ENCODE measurements at regions not wholly inside any gene's neighbourhood (a gene's known extent, or its start where the extent isn't known, plus 50 kb on each side); places are given as distances from the start of the nearest gene placed in this dataset.

- TF ChIP-seq, protein P1, sequence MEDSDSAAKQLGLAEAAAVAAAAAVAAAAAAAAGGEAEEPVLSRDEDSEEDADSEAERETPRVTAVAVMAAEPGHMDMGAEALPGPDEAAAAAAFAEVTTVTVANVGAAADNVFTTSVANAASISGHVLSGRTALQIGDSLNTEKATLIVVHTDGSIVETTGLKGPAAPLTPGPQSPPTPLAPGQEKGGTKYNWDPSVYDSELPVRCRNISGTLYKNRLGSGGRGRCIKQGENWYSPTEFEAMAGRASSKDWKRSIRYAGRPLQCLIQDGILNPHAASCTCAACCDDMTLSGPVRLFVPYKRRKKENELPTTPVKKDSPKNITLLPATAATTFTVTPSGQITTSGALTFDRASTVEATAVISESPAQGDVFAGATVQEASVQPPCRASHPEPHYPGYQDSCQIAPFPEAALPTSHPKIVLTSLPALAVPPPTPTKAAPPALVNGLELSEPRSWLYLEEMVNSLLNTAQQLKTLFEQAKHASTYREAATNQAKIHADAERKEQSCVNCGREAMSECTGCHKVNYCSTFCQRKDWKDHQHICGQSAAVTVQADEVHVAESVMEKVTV (CRISPR knock-in tag; IDR thresholded peaks at IDR 0.05): no peak
- TF ChIP-seq, protein P2, sequence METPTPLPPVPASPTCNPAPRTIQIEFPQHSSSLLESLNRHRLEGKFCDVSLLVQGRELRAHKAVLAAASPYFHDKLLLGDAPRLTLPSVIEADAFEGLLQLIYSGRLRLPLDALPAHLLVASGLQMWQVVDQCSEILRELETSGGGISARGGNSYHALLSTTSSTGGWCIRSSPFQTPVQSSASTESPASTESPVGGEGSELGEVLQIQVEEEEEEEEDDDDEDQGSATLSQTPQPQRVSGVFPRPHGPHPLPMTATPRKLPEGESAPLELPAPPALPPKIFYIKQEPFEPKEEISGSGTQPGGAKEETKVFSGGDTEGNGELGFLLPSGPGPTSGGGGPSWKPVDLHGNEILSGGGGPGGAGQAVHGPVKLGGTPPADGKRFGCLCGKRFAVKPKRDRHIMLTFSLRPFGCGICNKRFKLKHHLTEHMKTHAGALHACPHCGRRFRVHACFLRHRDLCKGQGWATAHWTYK (CRISPR knock-in tag; IDR thresholded peaks at IDR 0.05): no peak
- TF ChIP-seq HMG20A (CRISPR knock-in tag; conservative IDR thresholded peaks at IDR 0.05) (no peak; the same call in 1 of the 2 replicates), CAMTA2 (CRISPR knock-in tag; conservative IDR thresholded peaks at IDR 0.05) (no peak), CHD4 (IDR thresholded peaks at IDR 0.05; ENCODE audit: insufficient read depth, insufficient replicate concordance, low read depth, low read length, poor library complexity, severe bottlenecking) (no peak), ZFP1 (CRISPR knock-in tag; IDR thresholded peaks at IDR 0.05) (0 out of 2 replicates have a peak, but pooled peaks have one; percentile 9), IRF2 (CRISPR knock-in tag; IDR thresholded peaks at IDR 0.05) (no peak)
Observed at GRCh38 chr22:22418957-22419356, 89.6 kb downstream of the ZNF280B start (continued).

GRCh38 chr22:22420580-22420979 lies 88.0 kb downstream of the ZNF280B start:
- H3K27me3 ChIP-seq (ENCODE audit: control insufficient read depth in 2 of 2, insufficient read depth in 2 of 2, low read length in 2 of 2): peaks cover 37 to 43% of the 10 kb centered on the region in 2 experiments
- H3K4me1 ChIP-seq (replicated peaks in 1 of 2; ENCODE audit: control insufficient read depth in 2 of 2, insufficient read depth in 2 of 2, low read length in 2 of 2): no peaks in the 10 kb centered on the region
- no peak overlapping the region for H3K9ac ChIP-seq (ENCODE audit: insufficient read depth in 1 of 2, low read depth in 2 of 2, low read length in 2 of 2)
- no peak overlapping the region for H2AFZ ChIP-seq (ENCODE audit: low read depth, low read length)
- H3K4me2 ChIP-seq (ENCODE audit: insufficient read depth, low read length): no peak overlapping the region
- peaks cover 9% of the 10 kb centered on the region for H4K20me1 ChIP-seq (replicated peaks; ENCODE audit: control insufficient read depth, insufficient read depth, low read length)
- H3K27ac ChIP-seq (ENCODE audit: extremely low read depth, low read depth, low read length): no peak overlapping the region
- H3K36me3 ChIP-seq (ENCODE audit: control insufficient read depth, insufficient read depth, low read length): no peaks in the 10 kb centered on the region
- no peak for DNase-seq (ENCODE audit: extremely low read depth in 1 of 4, low spot score in 3 of 4)
- under 1% methylated on average over 4 of the region's 4 CpGs for WGBS (ENCODE audit: insufficient coverage, low coverage, missing lambda C conversion rate)
- in situ Hi-C loops (cut with MboI) (no loop called here), intact Hi-C loops (cut with micrococcal nuclease) (loop anchor here (5.0 to 10.0 kb wide), 2 partner anchors 386 to 467 kb away; partner anchors contain the start of gene IGLL5)
- peaks cover 3% of the 10 kb centered on the region for H3K9me1 ChIP-seq (ENCODE audit: control insufficient read depth, insufficient read depth, low read length)
- H3K79me2 ChIP-seq (ENCODE audit: control insufficient read depth, insufficient read depth, low read length): no peaks in the 10 kb centered on the region
- no peak for ATAC-seq
- no peak overlapping the region for H3K4me3 ChIP-seq
- ChIA-PET POLR2A (interaction anchor here (0.6 to 3.0 kb wide), 4 partner anchors 9 to 324 kb away, joined by 3 to 18 read pairs (median 3); no protein-coding TSS in a partner anchor), CTCF (ENCODE audit: low intra/inter-chr PET ratio) (interaction anchor here (0.6 to 3.0 kb wide), 2 partner anchors 63 to 225 kb away, joined by 3 to 11 read pairs; no protein-coding TSS in a partner anchor)
- FAIRE-seq: no peak
- no peaks in the 10 kb centered on the region for H3K9me3 ChIP-seq (replicated peaks; ENCODE audit: control insufficient read depth, insufficient read depth, low read depth, low read length)
- no TSS peak for BruUV-seq (replicated peaks)
- TF ChIP-seq CBFB (CRISPR knock-in tag; IDR thresholded peaks at IDR 0.05) (no peak), ZNF324 (CRISPR knock-in tag; IDR thresholded peaks at IDR 0.05) (0 out of 2 replicates have a peak, but pooled peaks have one; percentile 25)
- TF ChIP-seq, protein P3, sequence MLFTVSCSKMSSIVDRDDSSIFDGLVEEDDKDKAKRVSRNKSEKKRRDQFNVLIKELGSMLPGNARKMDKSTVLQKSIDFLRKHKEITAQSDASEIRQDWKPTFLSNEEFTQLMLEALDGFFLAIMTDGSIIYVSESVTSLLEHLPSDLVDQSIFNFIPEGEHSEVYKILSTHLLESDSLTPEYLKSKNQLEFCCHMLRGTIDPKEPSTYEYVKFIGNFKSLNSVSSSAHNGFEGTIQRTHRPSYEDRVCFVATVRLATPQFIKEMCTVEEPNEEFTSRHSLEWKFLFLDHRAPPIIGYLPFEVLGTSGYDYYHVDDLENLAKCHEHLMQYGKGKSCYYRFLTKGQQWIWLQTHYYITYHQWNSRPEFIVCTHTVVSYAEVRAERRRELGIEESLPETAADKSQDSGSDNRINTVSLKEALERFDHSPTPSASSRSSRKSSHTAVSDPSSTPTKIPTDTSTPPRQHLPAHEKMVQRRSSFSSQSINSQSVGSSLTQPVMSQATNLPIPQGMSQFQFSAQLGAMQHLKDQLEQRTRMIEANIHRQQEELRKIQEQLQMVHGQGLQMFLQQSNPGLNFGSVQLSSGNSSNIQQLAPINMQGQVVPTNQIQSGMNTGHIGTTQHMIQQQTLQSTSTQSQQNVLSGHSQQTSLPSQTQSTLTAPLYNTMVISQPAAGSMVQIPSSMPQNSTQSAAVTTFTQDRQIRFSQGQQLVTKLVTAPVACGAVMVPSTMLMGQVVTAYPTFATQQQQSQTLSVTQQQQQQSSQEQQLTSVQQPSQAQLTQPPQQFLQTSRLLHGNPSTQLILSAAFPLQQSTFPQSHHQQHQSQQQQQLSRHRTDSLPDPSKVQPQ (CRISPR knock-in tag; IDR thresholded peaks at IDR 0.05; ENCODE audit: borderline replicate concordance): peak; percentile 72; the same call in 1 of the 2 replicates
- TF ChIP-seq, protein P4, sequence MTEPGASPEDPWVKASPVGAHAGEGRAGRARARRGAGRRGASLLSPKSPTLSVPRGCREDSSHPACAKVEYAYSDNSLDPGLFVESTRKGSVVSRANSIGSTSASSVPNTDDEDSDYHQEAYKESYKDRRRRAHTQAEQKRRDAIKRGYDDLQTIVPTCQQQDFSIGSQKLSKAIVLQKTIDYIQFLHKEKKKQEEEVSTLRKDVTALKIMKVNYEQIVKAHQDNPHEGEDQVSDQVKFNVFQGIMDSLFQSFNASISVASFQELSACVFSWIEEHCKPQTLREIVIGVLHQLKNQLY (CRISPR knock-in tag; conservative IDR thresholded peaks at IDR 0.05): 0 out of 4 replicates have a peak, but pooled peaks of 1 of the 2 experiments have one; percentile 56
- TF ChIP-seq, protein P5, sequence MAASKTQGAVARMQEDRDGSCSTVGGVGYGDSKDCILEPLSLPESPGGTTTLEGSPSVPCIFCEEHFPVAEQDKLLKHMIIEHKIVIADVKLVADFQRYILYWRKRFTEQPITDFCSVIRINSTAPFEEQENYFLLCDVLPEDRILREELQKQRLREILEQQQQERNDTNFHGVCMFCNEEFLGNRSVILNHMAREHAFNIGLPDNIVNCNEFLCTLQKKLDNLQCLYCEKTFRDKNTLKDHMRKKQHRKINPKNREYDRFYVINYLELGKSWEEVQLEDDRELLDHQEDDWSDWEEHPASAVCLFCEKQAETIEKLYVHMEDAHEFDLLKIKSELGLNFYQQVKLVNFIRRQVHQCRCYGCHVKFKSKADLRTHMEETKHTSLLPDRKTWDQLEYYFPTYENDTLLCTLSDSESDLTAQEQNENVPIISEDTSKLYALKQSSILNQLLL (CRISPR knock-in tag; IDR thresholded peaks at IDR 0.05; ENCODE audit: borderline replicate concordance): 0 out of 2 replicates have a peak, but pooled peaks have one; percentile 26
